ENCODE measurements at regions not wholly inside any gene's neighbourhood (a gene's known extent, or its start where the extent isn't known, plus 50 kb on each side); places are given as distances from the start of the nearest gene placed in this dataset.

- TF ChIP-seq CTCF (IDR thresholded peaks at IDR 0.05; ENCODE audit: insufficient read depth, low read length, poor library complexity, severe bottlenecking) (no peak), EZH2phosphoT487 (conservative IDR thresholded peaks at IDR 0.05; ENCODE audit: low read length) (no peak)
Observed at GRCh38 chr17:72273289-72274056, 152.7 kb downstream of the SOX9 start.
